NCI-H524 (cell line): ENCODE measurements at regions not wholly inside any gene's neighbourhood (a gene's known extent, or its start where the extent isn't known, plus 50 kb on each side); places are given as distances from the start of the nearest gene placed in this dataset.

ENCODE experiments used
- DNase-seq, 2 experiments: peaks; one replicate each; lab custom pipeline; 2025; lab: John Stamatoyannopoulos, UW

GRCh38 chr13:104431895-104432294, 1365.7 kb upstream of the SLC10A2 start:
- DNase-seq: no peak

- no peak for DNase-seq
Measured at GRCh38 chr13:104426435-104426834, 1360.2 kb upstream of the SLC10A2 start.

- DNase-seq: no peak
Measured at GRCh38 chr13:104422668-104423067, 1356.5 kb upstream of the SLC10A2 start.

GRCh38 chr13:104416973-104417372, 1350.8 kb upstream of the SLC10A2 start:
- no peak for DNase-seq

- DNase-seq: no peak
Measured at GRCh38 chr13:104414771-104415170, 1348.6 kb upstream of the SLC10A2 start.

GRCh38 chr13:104414181-104414580, 1348.0 kb upstream of the SLC10A2 start:
- DNase-seq: no peak

- no peak for DNase-seq
Measured at GRCh38 chr13:104411141-104411765, 1345.0 kb upstream of the SLC10A2 start.

- DNase-seq: no peak
Measured at GRCh38 chr13:104408733-104409132, 1342.5 kb upstream of the SLC10A2 start.

GRCh38 chr13:104404325-104404724, 1338.1 kb upstream of the SLC10A2 start:
- DNase-seq: no peak

- no peak for DNase-seq
Measured at GRCh38 chr13:104389691-104390090, 1323.5 kb upstream of the SLC10A2 start.

GRCh38 chr13:104387510-104387909, 1321.3 kb upstream of the SLC10A2 start:
- DNase-seq: no peak

GRCh38 chr13:104385404-104385803, 1319.2 kb upstream of the SLC10A2 start:
- no peak for DNase-seq

- DNase-seq: no peak
Measured at GRCh38 chr13:104382951-104383350, 1316.7 kb upstream of the SLC10A2 start.

GRCh38 chr13:104376588-104376987, 1310.4 kb upstream of the SLC10A2 start:
- DNase-seq: no peak

GRCh38 chr13:104375614-104376013, 1309.4 kb upstream of the SLC10A2 start:
- DNase-seq: no peak

- no peak for DNase-seq
Measured at GRCh38 chr13:104372095-104372655, 1306.0 kb upstream of the SLC10A2 start.

GRCh38 chr13:104365430-104365829, 1299.2 kb upstream of the SLC10A2 start:
- no peak for DNase-seq

- peak; percentile 6 to 54 for DNase-seq
Measured at GRCh38 chr13:104357672-104358354, 1291.6 kb upstream of the SLC10A2 start.

GRCh38 chr13:104357174-104357573, 1291.0 kb upstream of the SLC10A2 start:
- peak in 1 of 2 experiments; percentile 14 for DNase-seq

GRCh38 chr13:104355041-104355670, 1288.9 kb upstream of the SLC10A2 start:
- no peak for DNase-seq

- DNase-seq: no peak
Measured at GRCh38 chr13:104327211-104327610, 1261.0 kb upstream of the SLC10A2 start.

- DNase-seq: no peak
Measured at GRCh38 chr13:104326523-104326922, 1260.3 kb upstream of the SLC10A2 start.

GRCh38 chr13:104321756-104322155, 1255.5 kb upstream of the SLC10A2 start:
- peak; percentile 60 to 90 for DNase-seq
